BLaER1 treated with 17β-estradiol and CSF1 and Interleukin-3, amounts not matched to agents 10 nM and 100 nM (cell line): ENCODE measurements at regions not wholly inside any gene's neighbourhood (a gene's known extent, or its start where the extent isn't known, plus 50 kb on each side); places are given as distances from the start of the nearest gene placed in this dataset.

Source experiments
- H3K27ac ChIP-seq, 11 experiments: shearing (Covaris generic); formaldehyde crosslinking; 2 replicates each; pipeline ENCODE4 v1.8.1; 2022
- H3K27me3 ChIP-seq, 11 experiments: shearing (Covaris generic); formaldehyde crosslinking; 2 replicates each; pipeline ENCODE4 v1.8.1; 2022
- H3K36me3 ChIP-seq, 11 experiments: shearing (Covaris generic); formaldehyde crosslinking; 2 replicates each; pipeline ENCODE4 v1.8.1; 2022
- H3K4me1 ChIP-seq, 10 experiments: shearing (Covaris generic); formaldehyde crosslinking; 2 replicates each; pipeline ENCODE4 v1.8.1; 2022
- H3K4me2 ChIP-seq, 11 experiments: shearing (Covaris generic); formaldehyde crosslinking; 2 replicates each; pipeline ENCODE4 v1.8.1; 2022
- H3K4me3 ChIP-seq, 10 experiments: shearing (Covaris generic); formaldehyde crosslinking; 2 replicates each; pipeline ENCODE4 v1.8.1; 2022
- H3K9ac ChIP-seq, 11 experiments: shearing (Covaris generic); formaldehyde crosslinking; 2 replicates each; pipeline ENCODE4 v1.8.1; 2022
- H3K9me3 ChIP-seq, 11 experiments: shearing (Covaris generic); formaldehyde crosslinking; replicated peaks in 1 of 11; 2 replicates each; pipeline ENCODE4 v1.8.1; 2022
- H4K20me1 ChIP-seq, 11 experiments: shearing (Covaris generic); formaldehyde crosslinking; 2 replicates each; pipeline ENCODE4 v1.8.1; 2022
- Cebpa-rat ChIP-seq, 11 experiments: shearing (Covaris generic); IDR thresholded peaks; 2 replicates each; pipeline ENCODE4 v1.8.1; 2022

GRCh38 chr11:98183034-98183433, 837.7 kb upstream of the CNTN5 start:
- no peak overlapping the region for H3K4me3 ChIP-seq
- TF ChIP-seq Cebpa-rat (IDR thresholded peaks at IDR 0.05) = no peak
- H3K27ac ChIP-seq = no peak overlapping the region
- no peaks in the 10 kb centered on the region for H3K4me1 ChIP-seq
- no peaks in the 10 kb centered on the region for H4K20me1 ChIP-seq
- no peaks in the 10 kb centered on the region for H3K27me3 ChIP-seq
- H3K36me3 ChIP-seq = no peaks in the 10 kb centered on the region
- H3K9me3 ChIP-seq = peaks cover 13 to 14% (median 13%) of the 10 kb centered on the region in 11 experiments
- H3K9ac ChIP-seq = no peak overlapping the region
- H3K4me2 ChIP-seq = no peak overlapping the region

GRCh38 chr11:98185245-98185644, 835.5 kb upstream of the CNTN5 start:
- no peaks in the 10 kb centered on the region for H3K4me1 ChIP-seq
- no peaks in the 10 kb centered on the region for H4K20me1 ChIP-seq
- no peaks in the 10 kb centered on the region for H3K36me3 ChIP-seq
- no peaks in the 10 kb centered on the region for H3K27me3 ChIP-seq
- no peak overlapping the region for H3K9ac ChIP-seq
- H3K9me3 ChIP-seq = peaks cover 13 to 14% (median 13%) of the 10 kb centered on the region in 11 experiments
- TF ChIP-seq Cebpa-rat (IDR thresholded peaks at IDR 0.05) = no peak
- H3K27ac ChIP-seq = no peak overlapping the region
- no peak overlapping the region for H3K4me2 ChIP-seq
- no peak overlapping the region for H3K4me3 ChIP-seq

- Histone ChIP-seq H3K4me1 (no peaks in the 10 kb centered on the region), H4K20me1 (no peaks in the 10 kb centered on the region), H3K4me3 (no peak overlapping the region), H3K9me3 (no peaks in the 10 kb centered on the region), H3K27me3 (no peaks in the 10 kb centered on the region), H3K27ac (no peak overlapping the region), H3K36me3 (no peaks in the 10 kb centered on the region), H3K4me2 (no peak overlapping the region), H3K9ac (no peak overlapping the region)
- TF ChIP-seq Cebpa-rat (IDR thresholded peaks at IDR 0.05) = no peak
Measured at GRCh38 chr11:98194611-98195010, 826.1 kb upstream of the CNTN5 start.

- H3K27ac ChIP-seq = no peak overlapping the region
- no peak overlapping the region for H3K4me2 ChIP-seq
- TF ChIP-seq Cebpa-rat (IDR thresholded peaks at IDR 0.05) = no peak
- H3K27me3 ChIP-seq = no peaks in the 10 kb centered on the region
- no peak overlapping the region for H3K9ac ChIP-seq
- no peaks in the 10 kb centered on the region for H3K36me3 ChIP-seq
- no peak overlapping the region for H3K4me3 ChIP-seq
- H3K4me1 ChIP-seq = no peaks in the 10 kb centered on the region
- H3K9me3 ChIP-seq = no peaks in the 10 kb centered on the region
- H4K20me1 ChIP-seq = no peaks in the 10 kb centered on the region
Measured at GRCh38 chr11:98195300-98195699, 825.4 kb upstream of the CNTN5 start.

GRCh38 chr11:98207086-98207485, 813.7 kb upstream of the CNTN5 start:
- no peaks in the 10 kb centered on the region for H3K36me3 ChIP-seq
- H3K4me1 ChIP-seq = no peaks in the 10 kb centered on the region
- H4K20me1 ChIP-seq = no peaks in the 10 kb centered on the region
- H3K9ac ChIP-seq = no peak overlapping the region
- no peak overlapping the region for H3K4me2 ChIP-seq
- TF ChIP-seq Cebpa-rat (IDR thresholded peaks at IDR 0.05) = no peak
- no peak overlapping the region for H3K27ac ChIP-seq
- H3K27me3 ChIP-seq = no peaks in the 10 kb centered on the region
- H3K4me3 ChIP-seq = no peak overlapping the region
- H3K9me3 ChIP-seq = no peaks in the 10 kb centered on the region; a peak in 1 of 22 replicates

GRCh38 chr11:98227278-98227677, 793.5 kb upstream of the CNTN5 start:
- Histone ChIP-seq H3K27me3 (no peaks in the 10 kb centered on the region), H3K9ac (no peak overlapping the region), H4K20me1 (no peaks in the 10 kb centered on the region), H3K9me3 (no peaks in the 10 kb centered on the region), H3K36me3 (no peaks in the 10 kb centered on the region), H3K4me3 (no peak overlapping the region), H3K4me1 (no peaks in the 10 kb centered on the region), H3K27ac (no peak overlapping the region), H3K4me2 (no peak overlapping the region)
- no peak for TF ChIP-seq Cebpa-rat (IDR thresholded peaks at IDR 0.05)

- TF ChIP-seq Cebpa-rat (IDR thresholded peaks at IDR 0.05) = no peak
- no peak overlapping the region for H3K27ac ChIP-seq
- no peaks in the 10 kb centered on the region for H3K4me1 ChIP-seq
- no peaks in the 10 kb centered on the region for H3K9me3 ChIP-seq
- no peaks in the 10 kb centered on the region for H3K27me3 ChIP-seq
- H3K4me3 ChIP-seq = no peak overlapping the region
- H3K4me2 ChIP-seq = no peak overlapping the region
- H3K36me3 ChIP-seq = no peaks in the 10 kb centered on the region
- H3K9ac ChIP-seq = no peak overlapping the region
- no peaks in the 10 kb centered on the region for H4K20me1 ChIP-seq
Measured at GRCh38 chr11:98230678-98231077, 790.1 kb upstream of the CNTN5 start.

- Histone ChIP-seq H3K27ac (no peak overlapping the region), H3K4me3 (no peak overlapping the region), H3K4me2 (no peak overlapping the region), H4K20me1 (no peaks in the 10 kb centered on the region), H3K36me3 (no peaks in the 10 kb centered on the region), H3K9ac (no peak overlapping the region), H3K9me3 (no peaks in the 10 kb centered on the region; a peak in 1 of 22 replicates), H3K27me3 (no peaks in the 10 kb centered on the region), H3K4me1 (no peaks in the 10 kb centered on the region)
- no peak for TF ChIP-seq Cebpa-rat (IDR thresholded peaks at IDR 0.05)
Measured at GRCh38 chr11:98234698-98235097, 786.1 kb upstream of the CNTN5 start.

GRCh38 chr11:98243897-98244296, 776.9 kb upstream of the CNTN5 start:
- H3K9ac ChIP-seq = no peak overlapping the region
- no peak for TF ChIP-seq Cebpa-rat (IDR thresholded peaks at IDR 0.05)

GRCh38 chr11:98260983-98261382, 759.8 kb upstream of the CNTN5 start:
- Histone ChIP-seq H3K27ac (no peak overlapping the region), H4K20me1 (no peaks in the 10 kb centered on the region), H3K4me1 (no peaks in the 10 kb centered on the region), H3K9ac (no peak overlapping the region), H3K36me3 (no peaks in the 10 kb centered on the region), H3K4me2 (no peak overlapping the region), H3K27me3 (no peaks in the 10 kb centered on the region), H3K9me3 (no peaks in the 10 kb centered on the region), H3K4me3 (no peak overlapping the region)
- TF ChIP-seq Cebpa-rat (IDR thresholded peaks at IDR 0.05) = no peak

More at GRCh38 chr11:98243897-98244296, 776.9 kb upstream of the CNTN5 start:
- peaks cover 0 to 8% (median 0%) of the 10 kb centered on the region in 10 experiments; a peak in 1 of 20 replicates for H3K4me1 ChIP-seq
- peaks cover 0 to 17% (median 9%) of the 10 kb centered on the region in 11 experiments; a peak in 13 of 22 replicates for H3K9me3 ChIP-seq
- H3K27me3 ChIP-seq = no peaks in the 10 kb centered on the region
- H3K36me3 ChIP-seq = no peaks in the 10 kb centered on the region
- no peak overlapping the region for H3K4me3 ChIP-seq
- no peak overlapping the region for H3K4me2 ChIP-seq
- no peak overlapping the region for H3K27ac ChIP-seq
- no peaks in the 10 kb centered on the region for H4K20me1 ChIP-seq
